MM.1S (cell line): ENCODE measurements at regions not wholly inside any gene's neighbourhood (a gene's known extent, or its start where the extent isn't known, plus 50 kb on each side); places are given as distances from the start of the nearest gene placed in this dataset.

ENCODE experiments used
- EZH2 ChIP-seq: fragments of 300-600 bp; sonication (generic); optimal IDR thresholded peaks from 2 replicates; pipeline ENCODE3; 2017; ENCODE audit warnings: low read depth, mild to moderate bottlenecking, antibody characterized with exemption, low read length, mixed read lengths
- EZH2phosphoT487 ChIP-seq: fragments of 300-600 bp; sonication (generic); IDR thresholded peaks from 2 replicates; pipeline ENCODE4 v1.6.1; 2018; ENCODE audit warnings: antibody characterized with exemption, low read length
- TF ChIP-seq, protein P1 (sequence below): fragments of 300-600 bp; sonication (generic); IDR thresholded peaks from 2 replicates; pipeline ENCODE4 v1.5.1; 2016; ENCODE audit warnings: antibody characterized with exemption, low read length, mixed read lengths

- no peak for TF ChIP-seq EZH2
- TF ChIP-seq, protein P1, sequence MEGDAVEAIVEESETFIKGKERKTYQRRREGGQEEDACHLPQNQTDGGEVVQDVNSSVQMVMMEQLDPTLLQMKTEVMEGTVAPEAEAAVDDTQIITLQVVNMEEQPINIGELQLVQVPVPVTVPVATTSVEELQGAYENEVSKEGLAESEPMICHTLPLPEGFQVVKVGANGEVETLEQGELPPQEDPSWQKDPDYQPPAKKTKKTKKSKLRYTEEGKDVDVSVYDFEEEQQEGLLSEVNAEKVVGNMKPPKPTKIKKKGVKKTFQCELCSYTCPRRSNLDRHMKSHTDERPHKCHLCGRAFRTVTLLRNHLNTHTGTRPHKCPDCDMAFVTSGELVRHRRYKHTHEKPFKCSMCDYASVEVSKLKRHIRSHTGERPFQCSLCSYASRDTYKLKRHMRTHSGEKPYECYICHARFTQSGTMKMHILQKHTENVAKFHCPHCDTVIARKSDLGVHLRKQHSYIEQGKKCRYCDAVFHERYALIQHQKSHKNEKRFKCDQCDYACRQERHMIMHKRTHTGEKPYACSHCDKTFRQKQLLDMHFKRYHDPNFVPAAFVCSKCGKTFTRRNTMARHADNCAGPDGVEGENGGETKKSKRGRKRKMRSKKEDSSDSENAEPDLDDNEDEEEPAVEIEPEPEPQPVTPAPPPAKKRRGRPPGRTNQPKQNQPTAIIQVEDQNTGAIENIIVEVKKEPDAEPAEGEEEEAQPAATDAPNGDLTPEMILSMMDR, result no peak
- no peak for TF ChIP-seq EZH2phosphoT487
Measured at GRCh38 chr12:93292213-93292612, 85.5 kb upstream of the NUDT4 start.
